Cardiac muscle cell (in vitro differentiated cells and primary cell): ENCODE measurements at regions not wholly inside any gene's neighbourhood (a gene's known extent, or its start where the extent isn't known, plus 50 kb on each side); places are given as distances from the start of the nearest gene placed in this dataset.

Source experiments
- DNase-seq, 2 donors: peaks; one replicate each; pipeline versions ENCODE4 v3.0.0 to v3.0.0-alpha.2; 2010 to 2017; ENCODE audit warnings: low read depth in 1 of 2, low spot score in 1 of 2
- H3K27ac ChIP-seq: fragments of 200-600 bp; sonication (generic); 2 replicates; pipeline ENCODE4 v1.5.1; 2016
- H3K27me3 ChIP-seq: fragments of 200-600 bp; sonication (generic); 2 replicates; pipeline ENCODE4 v1.6.0; 2016; ENCODE audit warnings: control low read depth
- H3K36me3 ChIP-seq: fragments of 200-600 bp; sonication (generic); 2 replicates; pipeline ENCODE4 v1.5.1; 2016; ENCODE audit warnings: control low read depth
- H3K4me1 ChIP-seq: fragments of 200-600 bp; sonication (generic); 2 replicates; pipeline ENCODE4 v1.8.1; 2017; ENCODE audit warnings: low read depth, mild to moderate bottlenecking, mixed run types
- H3K4me3 ChIP-seq: fragments of 200-600 bp; sonication (generic); 2 replicates; pipeline ENCODE4 v1.5.1; 2016; ENCODE audit warnings: mild to moderate bottlenecking
- H3K9me3 ChIP-seq: fragments of 200-600 bp; sonication (generic); 2 replicates; pipeline ENCODE4 v1.5.1; 2017; ENCODE audit warnings: low read depth, mild to moderate bottlenecking, control low read depth
- CTCF ChIP-seq: IDR thresholded peaks from 2 replicates; pipeline ENCODE4 v1.5.1; 2012; ENCODE audit warnings: low read depth, mild to moderate bottlenecking, low read length

- no peaks in the 10 kb centered on the region for H3K36me3 ChIP-seq
- no peak for TF ChIP-seq CTCF
These were observed 1322.3 kb downstream of the UQCRFS1 start for GRCh38 chr19:27890696-27891095.

GRCh38 chr19:27890206-27890605, 1322.7 kb downstream of the UQCRFS1 start:
- DNase-seq: no peak
- Histone ChIP-seq H3K36me3 (no peaks in the 10 kb centered on the region), H3K4me3 (no peak overlapping the region), H3K27ac (no peak overlapping the region), H3K27me3 (no peaks in the 10 kb centered on the region), H3K9me3 (peaks cover 3% of the 10 kb centered on the region), H3K4me1 (no peaks in the 10 kb centered on the region)
- no peak for TF ChIP-seq CTCF

More at GRCh38 chr19:27890696-27891095, 1322.3 kb downstream of the UQCRFS1 start:
- Histone ChIP-seq H3K27me3 (no peaks in the 10 kb centered on the region), H3K27ac (no peak overlapping the region), H3K4me3 (no peak overlapping the region), H3K4me1 (no peaks in the 10 kb centered on the region), H3K9me3 (peaks cover 3% of the 10 kb centered on the region)
- no peak for DNase-seq

GRCh38 chr19:27889156-27889555, 1323.8 kb downstream of the UQCRFS1 start:
- Histone ChIP-seq H3K4me3 (no peak overlapping the region), H3K4me1 (no peaks in the 10 kb centered on the region), H3K27ac (no peak overlapping the region), H3K9me3 (peaks cover 3% of the 10 kb centered on the region), H3K36me3 (no peaks in the 10 kb centered on the region), H3K27me3 (no peaks in the 10 kb centered on the region)
- no peak for TF ChIP-seq CTCF
- DNase-seq: no peak

- H3K36me3 ChIP-seq: no peaks in the 10 kb centered on the region
- H3K27me3 ChIP-seq: no peaks in the 10 kb centered on the region
- H3K27ac ChIP-seq: no peak overlapping the region
- no peak for DNase-seq
- H3K4me1 ChIP-seq: no peaks in the 10 kb centered on the region
- H3K4me3 ChIP-seq: no peak overlapping the region
- TF ChIP-seq CTCF: no peak
- peaks cover 3% of the 10 kb centered on the region for H3K9me3 ChIP-seq
These were observed 1325.0 kb downstream of the UQCRFS1 start for GRCh38 chr19:27887946-27888345.

- Histone ChIP-seq H3K4me1 (no peaks in the 10 kb centered on the region), H3K9me3 (peaks cover 3% of the 10 kb centered on the region), H3K4me3 (no peak overlapping the region), H3K27me3 (no peaks in the 10 kb centered on the region), H3K36me3 (no peaks in the 10 kb centered on the region), H3K27ac (no peak overlapping the region)
- no peak for DNase-seq
- no peak for TF ChIP-seq CTCF
These were observed 1327.6 kb downstream of the UQCRFS1 start for GRCh38 chr19:27885359-27885758.

- Histone ChIP-seq H3K27me3 (no peaks in the 10 kb centered on the region), H3K4me1 (no peaks in the 10 kb centered on the region), H3K4me3 (no peak overlapping the region), H3K9me3 (peaks cover 3% of the 10 kb centered on the region), H3K27ac (no peak overlapping the region), H3K36me3 (no peaks in the 10 kb centered on the region)
- DNase-seq: no peak
- TF ChIP-seq CTCF: no peak
These were observed 1328.6 kb downstream of the UQCRFS1 start for GRCh38 chr19:27884376-27884775.
